ENCODE measurements at regions not wholly inside any gene's neighbourhood (a gene's known extent, or its start where the extent isn't known, plus 50 kb on each side); places are given as distances from the start of the nearest gene placed in this dataset.

GRCh38 chr18:10354890-10355289 lies 99.5 kb upstream of the APCDD1 start:
- TF ChIP-seq SUZ12 (IDR thresholded peaks at IDR 0.05; ENCODE audit: extremely low read depth, insufficient read depth, insufficient read length) (no peak), ZNF274 (IDR thresholded peaks at IDR 0.05; ENCODE audit: low read depth, low read length) (no peak)
